Liver (tissue), 8 donors: ENCODE measurements at regions not wholly inside any gene's neighbourhood (a gene's known extent, or its start where the extent isn't known, plus 50 kb on each side); places are given as distances from the start of the nearest gene placed in this dataset.

Experiments used
- DNase-seq: peaks from one replicate; pipeline ENCODE4 v3.0.0-alpha.2; 2017; ENCODE audit warnings: low spot score
- H3K27ac ChIP-seq, 2 donors: one replicate each; pipeline ENCODE4 v1.7.0; 2013; ENCODE audit warnings: inconsistent platforms in 2 of 2, low read length in 2 of 2, control low read depth in 1 of 2, low read depth in 1 of 2, mild to moderate bottlenecking in 1 of 2
- H3K27me3 ChIP-seq, 4 donors: one replicate each; pipeline versions ENCODE4 v1.6.1 to v1.7.0; 2013; ENCODE audit warnings: low read length in 3 of 4, inconsistent platforms in 1 of 4, mild to moderate bottlenecking in 1 of 4, moderate library complexity in 1 of 4; ENCODE audit not compliant: control insufficient read depth in 4 of 4, insufficient read depth in 4 of 4
- H3K36me3 ChIP-seq, 4 donors: one replicate each; pipeline versions ENCODE4 v1.6.1 to v1.7.0; 2013; ENCODE audit warnings: low read length in 3 of 4, mild to moderate bottlenecking in 3 of 4, low read depth in 1 of 4, moderate library complexity in 1 of 4; ENCODE audit not compliant: control insufficient read depth in 4 of 4, insufficient read depth in 3 of 4
- H3K4me1 ChIP-seq, 4 donors: one replicate each; pipeline versions ENCODE4 v1.6.1 to v1.7.0; 2013; ENCODE audit warnings: low read length in 3 of 4, mild to moderate bottlenecking in 3 of 4, moderate library complexity in 1 of 4; ENCODE audit not compliant: control insufficient read depth in 4 of 4, insufficient read depth in 4 of 4
- H3K4me3 ChIP-seq, 3 donors: one replicate each; pipeline versions ENCODE4 v1.6.1 to v1.7.0; 2013; ENCODE audit warnings: low read length in 3 of 3, control low read depth in 1 of 3, low read depth in 1 of 3, mild to moderate bottlenecking in 1 of 3
- H3K9ac ChIP-seq, 2 donors: one replicate each; pipeline ENCODE4 v1.7.0; 2013; ENCODE audit warnings: low read length in 2 of 2, mild to moderate bottlenecking in 2 of 2, moderate library complexity in 2 of 2, control low read depth in 1 of 2, low read depth in 1 of 2
- H3K9me3 ChIP-seq, 4 donors: one replicate each; pipeline versions ENCODE4 v1.6.1 to v1.7.0; 2013; ENCODE audit warnings: low read length in 3 of 4; ENCODE audit not compliant: control insufficient read depth in 4 of 4
- EGR1 ChIP-seq, 2 donors: IDR thresholded peaks; 2 replicates each; pipeline ENCODE4 v1.6.1; 2016 to 2018; ENCODE audit warnings: antibody characterized with exemption in 2 of 2, low read depth in 2 of 2
- FOXA1 ChIP-seq: IDR thresholded peaks from 2 replicates; pipeline ENCODE4 v1.6.1; 2016; ENCODE audit warnings: antibody characterized with exemption
- FOXA2 ChIP-seq: IDR thresholded peaks from 2 replicates; pipeline ENCODE4 v1.6.1; 2016; ENCODE audit warnings: antibody characterized with exemption
- GABPA ChIP-seq, 2 donors: IDR thresholded peaks in 1 of 2; conservative IDR thresholded peaks in 1 of 2; 2 replicates each; pipeline ENCODE4 v1.6.1; 2016; ENCODE audit warnings: antibody characterized with exemption in 2 of 2, mild to moderate bottlenecking in 1 of 2, moderate library complexity in 1 of 2
- HNF4A ChIP-seq, 2 donors: conservative IDR thresholded peaks; 2 replicates each; pipeline ENCODE4 v1.6.1; 2016; ENCODE audit warnings: antibody characterized with exemption in 2 of 2, mild to moderate bottlenecking in 2 of 2
- HNF4G ChIP-seq: IDR thresholded peaks from 2 replicates; pipeline ENCODE4 v1.6.1; 2016; ENCODE audit warnings: antibody characterized with exemption
- JUND ChIP-seq, 2 donors: IDR thresholded peaks; 2 replicates each; pipeline ENCODE4 v1.6.1; 2016; ENCODE audit warnings: antibody characterized with exemption in 2 of 2
- NR2F2 ChIP-seq: IDR thresholded peaks from 2 replicates; pipeline ENCODE4 v1.6.1; 2016; ENCODE audit warnings: antibody characterized with exemption
- RAD21 ChIP-seq, 2 donors: IDR thresholded peaks; 2 replicates each; pipeline ENCODE4 v1.6.1; 2016; ENCODE audit warnings: antibody characterized with exemption in 2 of 2, mild to moderate bottlenecking in 2 of 2
- RXRA ChIP-seq, 2 donors: IDR thresholded peaks; 2 replicates each; pipeline ENCODE4 v1.6.1; 2017 to 2018; ENCODE audit warnings: antibody characterized with exemption in 2 of 2, mild to moderate bottlenecking in 1 of 2
- SP1 ChIP-seq: IDR thresholded peaks from 2 replicates; pipeline ENCODE4 v1.6.1; 2018; ENCODE audit warnings: antibody characterized with exemption, mild to moderate bottlenecking
- TAF1 ChIP-seq: conservative IDR thresholded peaks from 2 replicates; pipeline ENCODE4 v1.6.1; 2016; ENCODE audit warnings: antibody characterized with exemption, mild to moderate bottlenecking
- YY1 ChIP-seq: IDR thresholded peaks from 2 replicates; pipeline ENCODE4 v1.6.1; 2016; ENCODE audit warnings: antibody characterized with exemption, mild to moderate bottlenecking
- whole genome bisulfite sequencing: extraction: QIAGEN DNeasy Blood & Tissue Kit; methylation state at CpG from one replicate; pipeline ENCODE4 v1.1.7; 2013; 5-methylcytosine and 5-hydroxymethylcytosine counted together
- TF ChIP-seq, protein P1 (sequence below): IDR thresholded peaks from 2 replicates; pipeline ENCODE4 v1.6.1; 2016; ENCODE audit warnings: antibody characterized with exemption
- TF ChIP-seq, protein P2 (sequence below): IDR thresholded peaks from 2 replicates; pipeline ENCODE4 v1.6.1; 2016; ENCODE audit warnings: antibody characterized with exemption, mild to moderate bottlenecking
- TF ChIP-seq, protein P3 (sequence below): fragments of 150-350 bp; IDR thresholded peaks from 2 replicates; pipeline ENCODE4 v1.5.1; 2017; ENCODE audit warnings: improper control_type of control experiment, low read depth, low read length; ENCODE audit not compliant: missing input control
- TF ChIP-seq, protein P4 (sequence below): IDR thresholded peaks from 2 replicates; pipeline ENCODE4 v1.6.1; 2016; ENCODE audit warnings: antibody characterized with exemption
- TF ChIP-seq, protein P5 (sequence below): IDR thresholded peaks from 2 replicates; pipeline ENCODE4 v1.6.1; 2016; ENCODE audit warnings: antibody characterized with exemption
- donor health status: healthy.
- donor health status: healthy.
- donor health status: healthy.
- donor health status: healthy.
- donor health status: healthy.

DNA sequence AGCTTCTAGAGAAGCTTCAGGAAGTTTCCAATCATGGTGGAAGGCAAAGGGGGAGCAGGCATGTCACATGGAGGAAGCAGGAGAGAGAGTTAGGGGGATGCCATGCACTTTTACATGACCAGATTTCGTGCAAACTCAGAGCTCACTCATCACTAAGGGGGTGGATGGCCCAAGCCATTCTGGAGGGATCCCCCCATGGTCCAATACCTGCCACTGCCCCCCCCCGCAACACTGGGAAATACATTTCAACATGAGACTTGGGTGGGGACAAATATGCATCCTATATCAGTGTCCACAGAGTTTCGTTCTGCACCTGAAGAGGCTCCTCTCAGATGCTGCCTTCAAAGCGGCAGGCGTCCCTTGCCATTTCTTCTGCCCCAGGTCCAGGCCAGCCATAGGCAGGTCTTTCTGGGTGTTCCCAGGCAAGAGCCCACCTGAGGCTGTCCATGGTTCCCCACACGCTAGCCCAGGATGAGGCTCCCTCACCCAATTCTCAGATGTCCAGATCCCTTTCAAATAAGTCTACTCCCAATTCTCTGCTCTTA, 1344.3 kb downstream of the TBC1D22A start:
- WGBS = 77% methylated on average over 6 of the region's 6 CpGs
- H3K27ac ChIP-seq = no peak overlapping the region
- H3K36me3 ChIP-seq = no peaks in the 10 kb centered on the region
- TF ChIP-seq, protein P1, sequence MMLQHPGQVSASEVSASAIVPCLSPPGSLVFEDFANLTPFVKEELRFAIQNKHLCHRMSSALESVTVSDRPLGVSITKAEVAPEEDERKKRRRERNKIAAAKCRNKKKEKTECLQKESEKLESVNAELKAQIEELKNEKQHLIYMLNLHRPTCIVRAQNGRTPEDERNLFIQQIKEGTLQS = no peak
- TF ChIP-seq FOXA2 (no peak), RAD21 (IDR thresholded peaks at IDR 0.05) (no peak), HNF4G (no peak), FOXA1 (no peak), EGR1 (IDR thresholded peaks at IDR 0.05; ENCODE audit: low read depth in 2 of 2) (no peak), SP1 (no peak), GABPA (IDR thresholded peaks at IDR 0.05 in 1 of 2, conservative IDR thresholded peaks at IDR 0.05 in 1 of 2) (no peak), YY1 (no peak), JUND (IDR thresholded peaks at IDR 0.05) (no peak), RXRA (IDR thresholded peaks at IDR 0.05) (no peak), HNF4A (conservative IDR thresholded peaks at IDR 0.05) (no peak), NR2F2 (no peak), TAF1 (no peak)
- TF ChIP-seq, protein P2, sequence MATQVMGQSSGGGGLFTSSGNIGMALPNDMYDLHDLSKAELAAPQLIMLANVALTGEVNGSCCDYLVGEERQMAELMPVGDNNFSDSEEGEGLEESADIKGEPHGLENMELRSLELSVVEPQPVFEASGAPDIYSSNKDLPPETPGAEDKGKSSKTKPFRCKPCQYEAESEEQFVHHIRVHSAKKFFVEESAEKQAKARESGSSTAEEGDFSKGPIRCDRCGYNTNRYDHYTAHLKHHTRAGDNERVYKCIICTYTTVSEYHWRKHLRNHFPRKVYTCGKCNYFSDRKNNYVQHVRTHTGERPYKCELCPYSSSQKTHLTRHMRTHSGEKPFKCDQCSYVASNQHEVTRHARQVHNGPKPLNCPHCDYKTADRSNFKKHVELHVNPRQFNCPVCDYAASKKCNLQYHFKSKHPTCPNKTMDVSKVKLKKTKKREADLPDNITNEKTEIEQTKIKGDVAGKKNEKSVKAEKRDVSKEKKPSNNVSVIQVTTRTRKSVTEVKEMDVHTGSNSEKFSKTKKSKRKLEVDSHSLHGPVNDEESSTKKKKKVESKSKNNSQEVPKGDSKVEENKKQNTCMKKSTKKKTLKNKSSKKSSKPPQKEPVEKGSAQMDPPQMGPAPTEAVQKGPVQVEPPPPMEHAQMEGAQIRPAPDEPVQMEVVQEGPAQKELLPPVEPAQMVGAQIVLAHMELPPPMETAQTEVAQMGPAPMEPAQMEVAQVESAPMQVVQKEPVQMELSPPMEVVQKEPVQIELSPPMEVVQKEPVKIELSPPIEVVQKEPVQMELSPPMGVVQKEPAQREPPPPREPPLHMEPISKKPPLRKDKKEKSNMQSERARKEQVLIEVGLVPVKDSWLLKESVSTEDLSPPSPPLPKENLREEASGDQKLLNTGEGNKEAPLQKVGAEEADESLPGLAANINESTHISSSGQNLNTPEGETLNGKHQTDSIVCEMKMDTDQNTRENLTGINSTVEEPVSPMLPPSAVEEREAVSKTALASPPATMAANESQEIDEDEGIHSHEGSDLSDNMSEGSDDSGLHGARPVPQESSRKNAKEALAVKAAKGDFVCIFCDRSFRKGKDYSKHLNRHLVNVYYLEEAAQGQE = no peak
- TF ChIP-seq, protein P3, sequence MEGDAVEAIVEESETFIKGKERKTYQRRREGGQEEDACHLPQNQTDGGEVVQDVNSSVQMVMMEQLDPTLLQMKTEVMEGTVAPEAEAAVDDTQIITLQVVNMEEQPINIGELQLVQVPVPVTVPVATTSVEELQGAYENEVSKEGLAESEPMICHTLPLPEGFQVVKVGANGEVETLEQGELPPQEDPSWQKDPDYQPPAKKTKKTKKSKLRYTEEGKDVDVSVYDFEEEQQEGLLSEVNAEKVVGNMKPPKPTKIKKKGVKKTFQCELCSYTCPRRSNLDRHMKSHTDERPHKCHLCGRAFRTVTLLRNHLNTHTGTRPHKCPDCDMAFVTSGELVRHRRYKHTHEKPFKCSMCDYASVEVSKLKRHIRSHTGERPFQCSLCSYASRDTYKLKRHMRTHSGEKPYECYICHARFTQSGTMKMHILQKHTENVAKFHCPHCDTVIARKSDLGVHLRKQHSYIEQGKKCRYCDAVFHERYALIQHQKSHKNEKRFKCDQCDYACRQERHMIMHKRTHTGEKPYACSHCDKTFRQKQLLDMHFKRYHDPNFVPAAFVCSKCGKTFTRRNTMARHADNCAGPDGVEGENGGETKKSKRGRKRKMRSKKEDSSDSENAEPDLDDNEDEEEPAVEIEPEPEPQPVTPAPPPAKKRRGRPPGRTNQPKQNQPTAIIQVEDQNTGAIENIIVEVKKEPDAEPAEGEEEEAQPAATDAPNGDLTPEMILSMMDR = no peak
- TF ChIP-seq, protein P4, sequence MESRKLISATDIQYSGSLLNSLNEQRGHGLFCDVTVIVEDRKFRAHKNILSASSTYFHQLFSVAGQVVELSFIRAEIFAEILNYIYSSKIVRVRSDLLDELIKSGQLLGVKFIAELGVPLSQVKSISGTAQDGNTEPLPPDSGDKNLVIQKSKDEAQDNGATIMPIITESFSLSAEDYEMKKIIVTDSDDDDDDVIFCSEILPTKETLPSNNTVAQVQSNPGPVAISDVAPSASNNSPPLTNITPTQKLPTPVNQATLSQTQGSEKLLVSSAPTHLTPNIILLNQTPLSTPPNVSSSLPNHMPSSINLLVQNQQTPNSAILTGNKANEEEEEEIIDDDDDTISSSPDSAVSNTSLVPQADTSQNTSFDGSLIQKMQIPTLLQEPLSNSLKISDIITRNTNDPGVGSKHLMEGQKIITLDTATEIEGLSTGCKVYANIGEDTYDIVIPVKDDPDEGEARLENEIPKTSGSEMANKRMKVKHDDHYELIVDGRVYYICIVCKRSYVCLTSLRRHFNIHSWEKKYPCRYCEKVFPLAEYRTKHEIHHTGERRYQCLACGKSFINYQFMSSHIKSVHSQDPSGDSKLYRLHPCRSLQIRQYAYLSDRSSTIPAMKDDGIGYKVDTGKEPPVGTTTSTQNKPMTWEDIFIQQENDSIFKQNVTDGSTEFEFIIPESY = no peak
- TF ChIP-seq, protein P5, sequence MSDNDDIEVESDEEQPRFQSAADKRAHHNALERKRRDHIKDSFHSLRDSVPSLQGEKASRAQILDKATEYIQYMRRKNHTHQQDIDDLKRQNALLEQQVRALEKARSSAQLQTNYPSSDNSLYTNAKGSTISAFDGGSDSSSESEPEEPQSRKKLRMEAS = no peak
- no peak overlapping the region for H3K9ac ChIP-seq
- peak; percentile 3 for DNase-seq
- peaks cover 2 to 6% (median 3%) of the 10 kb centered on the region in 4 donors for H3K9me3 ChIP-seq
- no peaks in the 10 kb centered on the region for H3K4me1 ChIP-seq
- peaks cover 0 to 3% (median under 1%) of the 10 kb centered on the region in 4 donors for H3K27me3 ChIP-seq
- no peak overlapping the region for H3K4me3 ChIP-seq
